ENCODE measurements at regions not wholly inside any gene's neighbourhood (a gene's known extent, or its start where the extent isn't known, plus 50 kb on each side); places are given as distances from the start of the nearest gene placed in this dataset.

DNA sequence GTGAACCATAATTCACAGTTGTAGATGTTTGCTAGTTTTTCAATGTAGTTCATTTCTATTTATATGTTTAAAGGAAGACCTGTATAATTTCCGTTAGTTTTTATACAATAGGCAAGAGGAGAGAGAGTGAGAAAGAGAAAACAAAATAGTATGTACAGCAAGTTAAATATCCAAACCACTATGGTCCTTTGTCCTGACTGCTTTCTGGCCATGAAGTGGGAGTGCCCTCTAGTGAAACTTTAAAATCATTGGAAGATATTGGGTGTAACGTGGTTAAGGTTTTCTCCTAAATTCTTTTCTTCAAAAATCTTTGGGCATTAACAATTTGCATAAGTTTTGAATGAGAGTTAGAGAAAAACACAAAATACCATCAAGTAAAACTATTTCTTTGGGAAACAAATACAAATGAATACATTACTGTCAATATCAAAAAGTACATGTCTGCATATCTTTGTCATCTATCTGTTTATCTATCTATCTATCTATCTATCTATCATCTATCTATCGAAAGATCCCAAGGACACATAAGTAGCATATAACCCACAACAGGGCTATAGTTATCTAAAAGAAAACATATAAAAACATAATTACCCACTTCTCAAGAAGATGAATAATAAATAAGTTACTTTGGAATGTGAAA lies 534.6 kb upstream of the ATP11B start:
- TF ChIP-seq POLR2A (IDR thresholded peaks at IDR 0.05; ENCODE audit: low read length) (no peak), GATA1 (IDR thresholded peaks at IDR 0.05; ENCODE audit: low read depth, low read length) (no peak)
